ENCODE measurements at regions not wholly inside any gene's neighbourhood (a gene's known extent, or its start where the extent isn't known, plus 50 kb on each side); places are given as distances from the start of the nearest gene placed in this dataset.

GRCh38 chr17:6343736-6344135 lies 91.2 kb downstream of the AIPL1 start:
- CTCF ChIA-PET (ENCODE audit: partially characterized antibody) = interaction anchor here (0.6 kb wide), 1 partner anchor 1012 kb away, joined by 3 read pairs; no protein-coding TSS in a partner anchor
- TF ChIP-seq, protein P1, sequence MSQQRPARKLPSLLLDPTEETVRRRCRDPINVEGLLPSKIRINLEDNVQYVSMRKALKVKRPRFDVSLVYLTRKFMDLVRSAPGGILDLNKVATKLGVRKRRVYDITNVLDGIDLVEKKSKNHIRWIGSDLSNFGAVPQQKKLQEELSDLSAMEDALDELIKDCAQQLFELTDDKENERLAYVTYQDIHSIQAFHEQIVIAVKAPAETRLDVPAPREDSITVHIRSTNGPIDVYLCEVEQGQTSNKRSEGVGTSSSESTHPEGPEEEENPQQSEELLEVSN (IDR thresholded peaks at IDR 0.05) = no peak
- TF ChIP-seq CBX8 (IDR thresholded peaks at IDR 0.05; ENCODE audit: borderline replicate concordance, low read depth, low read length) (no peak), EGR1 (IDR thresholded peaks at IDR 0.05; ENCODE audit: borderline replicate concordance, low read depth, low read length) (no peak), BRCA1 (IDR thresholded peaks at IDR 0.05; ENCODE audit: low read depth, low read length) (no peak), NRF1 (IDR thresholded peaks at IDR 0.05; ENCODE audit: low read depth, low read length) (no peak), BACH1 (IDR thresholded peaks at IDR 0.05; ENCODE audit: low read length) (no peak), TCF12 (IDR thresholded peaks at IDR 0.05; ENCODE audit: low read depth, low read length) (no peak), TAF1 (IDR thresholded peaks at IDR 0.05; ENCODE audit: low read depth, low read length) (no peak), GABPA (IDR thresholded peaks at IDR 0.05; ENCODE audit: borderline replicate concordance, insufficient read depth, low read length) (no peak), SIX5 (IDR thresholded peaks at IDR 0.05; ENCODE audit: low read depth, low read length) (no peak), PHF8 (conservative IDR thresholded peaks at IDR 0.05; ENCODE audit: low read depth, low read length) (no peak), FOSL1 (IDR thresholded peaks at IDR 0.05; ENCODE audit: insufficient read depth, low read depth, low read length) (no peak)
- H2BK20ac ChIP-seq (ENCODE audit: low read length) = no peak overlapping the region
- H3K79me1 ChIP-seq (ENCODE audit: low read depth, low read length) = no peaks in the 10 kb centered on the region
- H2BK120ac ChIP-seq (replicated peaks; ENCODE audit: low read depth, low read length) = no peak overlapping the region
- no peak overlapping the region for H3K27ac ChIP-seq (ENCODE audit: low read depth, low read length)
- no peaks in the 10 kb centered on the region for H3K79me2 ChIP-seq (ENCODE audit: control insufficient read depth in 1 of 2, insufficient read depth in 2 of 2, low read length in 2 of 2)
- H2BK5ac ChIP-seq (ENCODE audit: low read depth, low read length) = no peak overlapping the region
- no peak overlapping the region for H2AFZ ChIP-seq (ENCODE audit: low read length)
- no peaks in the 10 kb centered on the region for H3K9me3 ChIP-seq (ENCODE audit: insufficient read depth in 2 of 2, low read depth in 1 of 2, low read length in 1 of 2)
- H3K56ac ChIP-seq (replicated peaks; ENCODE audit: insufficient read length, low read depth, low read length) = no peak overlapping the region
- H3K18ac ChIP-seq (ENCODE audit: extremely low read depth, low read length) = no peak overlapping the region
- H2BK15ac ChIP-seq (ENCODE audit: low read length) = no peak overlapping the region
- no peak overlapping the region for H3K4me2 ChIP-seq (ENCODE audit: insufficient read depth in 1 of 2, low read depth in 2 of 2, low read length in 2 of 2)
- H3K9ac ChIP-seq (replicated peaks in 1 of 4; ENCODE audit: extremely low read depth in 1 of 4, low read depth in 3 of 4, low read length in 3 of 4) = no peak overlapping the region
- H2BK12ac ChIP-seq (ENCODE audit: low read depth, low read length) = no peak overlapping the region
- no peak overlapping the region for H2AK5ac ChIP-seq (ENCODE audit: low read depth, low read length)
- no peaks in the 10 kb centered on the region for H3K36me3 ChIP-seq (ENCODE audit: control insufficient read depth in 2 of 4, insufficient read depth in 4 of 4, low read length in 3 of 4)
- H4K8ac ChIP-seq (ENCODE audit: extremely low read depth, insufficient read depth, low read length) = no peak overlapping the region
- H3K27me3 ChIP-seq (replicated peaks in 1 of 4; ENCODE audit: control insufficient read depth in 3 of 4, extremely low read depth in 1 of 4, insufficient read depth in 3 of 4, low read length in 3 of 4) = no peaks in the 10 kb centered on the region; a peak in 1 of 7 replicates
- H3K4ac ChIP-seq (replicated peaks; ENCODE audit: insufficient read length, low read depth, low read length) = no peak overlapping the region
- H3K14ac ChIP-seq (ENCODE audit: insufficient read length) = no peak overlapping the region
- no peak overlapping the region for H3K23ac ChIP-seq (ENCODE audit: insufficient read length)
- no peaks in the 10 kb centered on the region for H3K4me1 ChIP-seq (replicated peaks in 1 of 4; ENCODE audit: control insufficient read depth in 3 of 4, insufficient read depth in 4 of 4, low read length in 3 of 4)
- H4K91ac ChIP-seq (replicated peaks; ENCODE audit: insufficient read length, low read length) = no peak overlapping the region
- H3K23me2 ChIP-seq (ENCODE audit: low read depth, low read length) = no peaks in the 10 kb centered on the region
- POLR2A ChIA-PET (ENCODE audit: partially characterized antibody) = no interaction called here
- H3K4me3 ChIP-seq (ENCODE audit: extremely low read depth in 1 of 4, insufficient read depth in 2 of 4, low read depth in 3 of 4, low read length in 4 of 4) = no peak overlapping the region
- FAIRE-seq (no peak), DNase-seq (ENCODE audit: low read depth in 1 of 2, low spot score in 2 of 2) (no peak)
- no peak overlapping the region for H4K5ac ChIP-seq (ENCODE audit: insufficient read length, low read depth, low read length)
- 97% methylated on average over 3 of the region's 3 CpGs; no CpG with 5 or more reads in 1 of the 2 experiments for WGBS, 2 experiments (ENCODE audit: extremely low coverage in 1 of 2, insufficient coverage in 1 of 2, insufficient read length in 1 of 2, insufficient replicate concordance in 2 of 2, low coverage in 1 of 2, low lambda C conversion rate in 2 of 2, missing lambda C conversion rate in 1 of 2)
- H4K20me1 ChIP-seq (replicated peaks in 1 of 2; ENCODE audit: control insufficient read depth in 1 of 2, insufficient read depth in 2 of 2, low read length in 2 of 2) = no peaks in the 10 kb centered on the region

Measured in H1 (cell line).